ENCODE measurements at regions not wholly inside any gene's neighbourhood (a gene's known extent, or its start where the extent isn't known, plus 50 kb on each side); places are given as distances from the start of the nearest gene placed in this dataset.
"Not testable (repeated sequence)": the region's sequence is repeated elsewhere in the genome, so short reads cannot be mapped to it uniquely, and the experiment has no call there.

DNA sequence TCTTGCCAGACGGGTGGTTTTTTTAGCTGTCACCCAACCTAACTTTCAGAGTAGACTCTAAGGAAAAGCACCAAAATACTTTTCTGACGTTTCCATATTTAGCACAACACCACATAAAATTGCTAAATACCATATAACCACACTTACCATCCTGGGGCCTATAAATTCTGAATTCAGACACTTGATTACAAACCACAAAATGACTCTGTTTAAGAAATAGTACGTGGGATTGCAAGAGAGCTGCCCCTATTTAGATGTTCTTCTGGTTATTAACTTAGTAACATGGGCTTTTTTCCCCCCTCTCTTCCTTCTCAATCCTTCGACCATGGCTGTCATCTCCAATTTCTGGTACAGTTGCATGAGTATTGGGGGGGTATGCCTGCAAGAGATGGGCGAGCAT lies 287.7 kb downstream of the BMP4 start:
- DNase-seq (ENCODE audit: low spot score) = no peak

DNA sequence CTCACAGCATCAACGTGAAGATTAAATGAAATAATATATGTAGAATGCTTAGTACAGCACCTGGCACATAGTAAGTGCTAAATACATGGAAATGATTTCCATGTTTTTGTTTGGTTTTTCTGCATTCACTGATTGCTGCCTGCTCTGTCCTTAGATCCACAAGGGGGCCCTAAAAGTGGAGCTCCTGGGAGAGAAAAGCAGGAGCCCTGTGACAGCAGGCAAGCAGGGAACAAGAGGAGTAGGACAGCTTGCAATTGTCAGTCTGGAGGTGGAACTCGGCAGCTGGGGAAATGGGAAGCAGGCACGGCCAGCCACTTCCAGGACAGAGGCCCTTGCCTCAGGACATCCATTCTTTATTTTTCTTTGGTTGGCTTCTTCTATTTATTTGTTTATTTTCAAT lies 292.9 kb downstream of the BMP4 start:
- DNase-seq (ENCODE audit: low spot score) = no peak

DNA sequence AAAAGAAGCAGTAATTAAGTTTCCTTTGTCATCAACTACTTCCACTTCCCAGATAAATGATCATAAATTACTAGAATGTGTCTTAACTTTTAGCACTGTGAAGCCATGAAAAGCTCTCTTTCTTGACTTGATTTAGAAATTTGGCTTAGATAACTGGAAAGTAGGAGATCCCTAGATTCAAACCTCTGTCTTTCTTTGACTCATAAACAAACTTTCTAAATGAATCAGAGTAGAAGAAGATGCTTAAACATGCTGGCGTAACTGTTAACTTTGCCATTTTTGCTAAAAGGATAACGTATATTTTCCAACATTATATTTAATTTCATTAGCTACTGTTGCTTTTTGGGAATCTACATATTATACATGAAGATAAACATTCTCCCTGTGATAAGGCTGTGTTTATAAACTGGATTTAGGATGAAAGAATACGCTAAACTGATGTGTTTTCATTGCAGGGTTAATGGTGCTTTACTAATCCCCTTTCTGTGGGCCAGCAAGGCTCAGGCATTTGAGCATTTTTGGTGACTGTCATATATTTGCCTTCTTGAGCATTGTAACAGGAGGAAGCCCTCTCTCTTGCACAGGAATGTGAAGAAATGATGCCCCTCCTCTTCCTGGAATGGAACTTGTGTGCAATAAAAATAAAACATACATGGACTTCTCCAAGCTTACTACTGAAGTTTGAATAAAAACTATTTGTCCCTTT lies 301.4 kb downstream of the BMP4 start:
- no peak for DNase-seq (ENCODE audit: low spot score)

DNA sequence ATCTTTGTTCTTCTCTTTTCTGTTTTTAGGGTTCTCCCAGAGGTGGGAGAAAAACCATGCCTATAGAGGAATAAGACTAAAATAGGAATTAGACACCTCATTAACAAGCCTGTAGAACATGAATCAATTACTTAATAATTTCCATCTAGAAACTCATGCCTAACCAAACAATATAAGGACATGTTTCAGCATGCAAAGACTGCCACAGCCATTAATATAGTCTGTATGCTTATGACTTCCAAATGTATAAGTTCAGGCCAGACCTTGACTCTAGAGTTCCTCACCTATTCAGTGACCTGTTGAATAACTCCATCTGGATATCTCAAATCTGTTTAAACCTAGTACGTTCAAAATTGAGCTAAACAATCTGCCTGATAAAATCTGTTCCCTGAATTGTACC lies 304.6 kb downstream of the BMP4 start:
- DNase-seq (ENCODE audit: low spot score) = no peak

DNA sequence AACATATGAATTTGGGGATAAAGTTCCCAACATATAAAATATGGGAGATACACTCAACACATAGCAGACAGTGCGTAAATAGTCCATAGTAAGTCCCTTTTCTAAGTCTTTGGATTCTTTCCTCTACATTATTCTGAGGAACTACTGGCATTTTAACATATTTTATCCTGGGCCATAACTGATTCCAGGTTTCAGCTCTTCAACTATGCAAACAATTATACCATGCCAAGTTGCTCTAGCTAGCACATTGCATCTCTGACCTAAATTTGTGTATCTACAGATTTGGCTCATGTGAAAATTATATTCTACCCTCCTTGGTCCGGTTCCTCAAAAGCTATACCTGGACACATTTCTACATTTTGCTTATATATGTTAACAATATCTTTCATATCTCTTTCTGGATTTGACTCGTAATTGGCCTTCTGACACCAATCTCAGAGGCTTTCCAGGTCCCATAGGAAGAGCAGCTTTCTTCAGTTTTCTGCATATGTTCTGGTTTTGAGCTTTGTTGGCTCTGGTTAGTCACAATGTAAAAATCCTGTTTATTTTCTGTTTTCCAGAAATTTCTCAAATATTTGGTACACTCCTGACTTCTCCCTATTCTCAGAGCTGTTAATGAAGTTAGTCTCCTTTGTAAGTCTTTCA lies 305.4 kb downstream of the BMP4 start:
- DNase-seq (ENCODE audit: low spot score) = no peak

DNA sequence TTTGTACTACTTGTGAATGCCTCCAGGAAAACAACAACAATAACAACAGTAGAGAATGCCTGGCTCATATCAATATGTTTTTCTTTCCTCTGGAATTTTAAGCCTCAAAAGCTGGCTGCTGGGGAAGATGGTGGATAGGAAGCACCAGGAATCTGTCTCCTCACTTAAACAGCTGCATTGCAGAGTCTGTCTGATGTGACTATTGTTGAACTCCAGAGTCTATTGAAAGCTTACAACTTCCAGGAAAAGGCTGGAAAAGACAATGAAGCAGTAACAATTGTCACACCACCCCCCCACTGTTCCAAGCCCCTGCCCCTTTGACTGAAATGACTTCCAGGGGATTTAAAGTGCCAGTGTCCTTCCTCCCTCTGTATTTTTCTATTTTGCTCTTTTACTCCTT lies 309.7 kb downstream of the BMP4 start:
- no peak for DNase-seq (ENCODE audit: low spot score)

DNA sequence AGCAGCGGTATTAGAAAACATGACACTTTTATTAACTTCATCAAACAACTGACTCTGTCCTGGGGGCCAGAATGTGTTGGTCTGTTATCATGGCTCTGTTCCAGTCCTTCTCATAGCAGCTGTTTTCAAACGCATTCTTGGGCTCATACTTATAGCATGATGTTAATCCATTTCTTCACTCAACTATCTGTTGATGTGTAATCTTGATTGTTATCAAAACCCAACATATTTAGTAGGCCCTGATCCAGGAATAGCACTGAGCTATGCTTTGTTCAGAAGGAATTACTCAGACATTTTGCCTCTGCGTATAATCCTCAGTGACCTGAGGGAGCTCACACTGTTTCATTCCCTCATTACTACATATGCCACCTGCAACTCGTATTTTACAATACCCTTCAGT lies 315.9 kb downstream of the BMP4 start:
- DNase-seq (ENCODE audit: low spot score) = no peak

DNA sequence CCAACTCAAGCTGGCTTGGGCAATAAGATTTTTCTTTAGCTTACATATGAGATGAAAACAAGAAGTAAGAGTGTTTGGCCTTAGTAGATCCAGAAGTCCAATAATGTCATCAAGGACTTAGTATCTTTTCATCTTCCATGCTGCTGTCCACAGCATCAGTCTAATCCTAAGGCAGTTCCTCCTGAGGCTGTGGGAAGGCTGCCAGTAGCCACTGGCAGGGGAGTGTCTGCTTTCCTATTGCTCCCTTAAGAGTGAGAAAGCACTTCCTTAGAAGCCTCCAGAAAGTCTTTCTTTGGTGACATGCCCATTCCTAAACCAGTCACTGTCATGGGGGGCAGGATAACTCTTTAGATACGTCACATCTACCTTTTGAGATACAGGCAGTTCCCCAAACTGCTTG lies 317.7 kb downstream of the BMP4 start:
- DNase-seq (ENCODE audit: low spot score) = no peak

DNA sequence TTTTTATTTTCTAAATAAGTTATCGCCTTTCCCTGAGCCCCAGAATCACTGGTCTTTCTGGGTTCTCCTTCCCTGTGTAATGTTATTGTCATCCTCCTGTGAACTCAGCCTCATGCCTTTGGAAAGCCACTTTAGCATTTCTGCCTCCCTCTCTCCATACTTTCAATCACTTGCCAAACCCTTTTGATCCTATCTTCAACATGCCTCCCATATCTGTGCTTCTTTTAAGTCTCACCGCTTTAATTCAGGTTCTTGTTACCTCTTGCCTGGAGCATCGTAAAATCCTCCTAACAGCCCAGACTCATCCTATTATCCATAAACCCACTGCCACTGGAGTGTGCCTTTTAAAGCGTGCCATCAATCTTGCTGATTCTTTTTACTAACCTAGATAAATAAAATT lies 321.8 kb downstream of the BMP4 start:
- no peak for DNase-seq (ENCODE audit: low spot score)

DNA sequence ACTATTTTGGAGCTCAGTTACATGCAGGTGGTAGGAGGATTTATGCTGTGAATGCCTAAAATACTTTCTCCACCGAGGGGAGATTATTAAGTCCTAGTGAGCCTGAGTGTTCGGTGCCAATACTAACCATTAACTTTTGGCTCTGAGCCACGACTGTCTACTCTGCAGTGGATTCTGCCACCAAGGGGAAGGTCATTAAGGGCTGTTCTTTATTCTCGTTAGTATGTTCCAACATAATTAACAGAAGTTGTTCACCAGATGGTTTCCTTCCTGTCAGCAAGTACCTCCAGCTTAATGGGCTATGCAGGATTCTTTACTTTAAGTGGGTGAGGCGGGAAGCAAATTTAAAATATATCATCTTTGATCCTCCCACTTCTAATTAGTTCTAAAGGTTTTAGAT lies 326.3 kb downstream of the BMP4 start:
- DNase-seq (ENCODE audit: low spot score) = no peak

DNA sequence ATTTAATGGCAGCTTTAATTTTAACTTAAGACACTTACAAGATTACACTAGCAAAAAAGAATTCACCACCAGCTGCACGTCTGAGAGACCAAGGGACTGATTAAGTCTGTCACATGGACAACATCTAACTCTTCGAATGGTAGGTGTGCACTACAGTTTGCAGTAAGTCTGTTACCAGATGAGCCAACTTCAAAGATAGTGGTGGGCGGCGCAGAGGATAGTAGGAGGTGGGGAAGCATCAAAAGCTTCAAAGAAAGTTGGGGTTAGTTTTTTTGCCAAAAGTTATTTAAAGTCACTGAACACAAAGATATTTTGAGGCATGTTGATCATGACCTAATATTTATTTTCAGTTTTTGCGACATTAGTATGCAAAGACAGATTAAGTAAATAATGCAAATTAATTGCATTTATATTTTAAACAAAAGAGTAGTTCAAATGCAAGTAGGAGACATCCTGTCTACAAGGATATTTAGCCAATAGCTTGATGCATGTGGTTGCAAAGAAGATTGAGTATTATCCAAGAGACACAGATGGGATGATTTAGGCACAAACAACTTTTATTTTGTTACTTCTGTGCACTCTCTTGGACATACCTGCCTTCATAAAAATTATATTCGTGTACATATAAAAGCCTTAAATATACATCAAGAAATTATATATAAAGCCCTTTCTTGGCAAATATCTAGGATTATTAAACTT lies 327.7 kb downstream of the BMP4 start:
- DNase-seq (ENCODE audit: low spot score) = no peak

DNA sequence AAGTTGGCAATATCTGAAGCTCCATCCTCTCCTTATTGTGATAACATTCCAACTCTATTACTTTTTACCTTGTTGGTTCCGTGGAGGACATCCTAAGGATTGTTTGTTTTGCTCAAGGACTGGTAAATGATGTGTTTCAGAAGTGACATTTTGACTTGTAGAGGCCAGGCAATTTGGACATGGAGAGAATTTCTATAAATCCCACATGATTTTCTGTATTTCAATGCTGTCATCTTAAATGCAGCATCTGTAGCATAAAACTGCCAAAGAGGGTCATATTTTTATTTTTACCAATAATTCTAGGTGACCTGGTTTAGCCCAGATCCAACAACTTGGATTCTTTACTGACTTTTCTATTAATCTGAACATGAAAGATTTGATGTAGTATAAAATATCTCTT lies 328.4 kb downstream of the BMP4 start:
- DNase-seq (ENCODE audit: low spot score) = no peak

DNA sequence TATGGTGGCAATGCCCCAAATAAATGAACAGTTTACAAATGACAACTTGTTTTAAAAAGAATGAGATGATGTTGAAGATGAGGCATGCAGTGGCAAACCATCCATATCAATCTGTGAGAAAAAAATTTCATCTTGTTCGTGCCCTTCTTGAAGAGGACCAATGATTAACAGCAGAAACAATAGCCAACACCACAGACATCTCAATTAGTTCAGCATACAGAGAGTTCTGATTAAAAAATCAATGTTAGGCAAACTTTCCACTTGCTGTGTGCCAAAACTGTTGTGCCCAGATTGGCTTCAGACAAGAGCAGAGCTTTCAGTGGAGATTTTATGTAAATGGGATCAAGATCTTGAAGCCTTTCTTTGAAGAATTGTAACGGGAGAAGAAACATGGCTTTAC lies 329.9 kb downstream of the BMP4 start:
- DNase-seq (ENCODE audit: low spot score) = no peak

DNA sequence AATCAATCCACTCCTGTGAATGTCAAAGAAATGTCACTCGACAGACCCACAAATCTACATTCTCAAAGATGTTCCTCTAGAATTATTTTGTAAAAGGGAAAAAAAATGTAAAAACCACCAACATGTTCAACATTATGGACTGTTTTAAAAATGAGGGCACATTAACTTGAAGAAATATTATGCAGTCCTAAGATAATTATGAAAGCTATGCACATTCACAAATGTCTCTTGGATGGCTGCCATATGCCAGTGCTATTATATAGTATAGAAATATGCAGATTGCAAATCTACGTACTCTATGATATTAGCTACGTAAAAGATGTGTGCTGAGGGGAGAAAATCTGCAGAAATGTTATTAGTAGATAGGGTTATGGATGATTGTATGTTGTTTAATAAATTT lies 334.2 kb downstream of the BMP4 start:
- DNase-seq (ENCODE audit: low spot score) = no peak

DNA sequence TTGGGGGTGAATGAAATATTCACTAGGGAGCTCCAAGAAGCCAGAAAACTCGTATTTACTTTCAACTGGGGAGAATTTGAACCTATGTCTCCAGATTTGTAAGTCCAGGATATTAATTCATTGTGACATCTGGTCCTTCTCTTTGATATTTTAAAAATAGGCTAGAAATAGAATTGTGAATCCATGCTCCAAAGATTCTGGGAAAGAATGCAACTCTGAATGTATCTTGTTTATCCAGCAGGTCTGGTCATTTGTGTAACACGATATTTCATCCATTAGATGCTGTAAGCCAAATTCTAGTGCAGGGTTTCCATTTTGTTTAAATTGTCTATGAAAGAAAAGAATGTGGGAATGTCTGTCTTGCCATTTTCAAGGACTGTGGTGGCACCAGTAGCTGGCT lies 334.7 kb downstream of the BMP4 start:
- DNase-seq (ENCODE audit: low spot score) = no peak

DNA sequence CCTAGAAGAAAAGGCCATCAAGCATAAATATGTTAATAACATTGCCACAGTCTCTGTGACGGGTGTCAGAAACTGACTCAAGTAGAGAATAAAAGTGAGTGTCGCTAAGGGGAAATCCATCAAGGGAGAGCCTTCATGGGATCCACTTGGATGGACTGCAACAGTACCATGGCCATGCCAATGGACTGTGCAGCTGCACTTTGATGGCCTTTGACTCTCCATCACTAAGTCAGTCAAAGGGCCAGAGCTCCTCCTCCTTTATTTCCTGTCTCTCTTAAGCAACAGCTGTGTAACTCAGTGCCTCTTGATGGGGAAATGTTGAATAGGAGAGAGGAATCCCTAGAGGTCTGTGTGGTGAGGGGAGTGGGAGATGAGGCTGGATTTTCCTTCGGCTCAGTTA lies 335.2 kb downstream of the BMP4 start:
- DNase-seq (ENCODE audit: low spot score) = no peak

DNA sequence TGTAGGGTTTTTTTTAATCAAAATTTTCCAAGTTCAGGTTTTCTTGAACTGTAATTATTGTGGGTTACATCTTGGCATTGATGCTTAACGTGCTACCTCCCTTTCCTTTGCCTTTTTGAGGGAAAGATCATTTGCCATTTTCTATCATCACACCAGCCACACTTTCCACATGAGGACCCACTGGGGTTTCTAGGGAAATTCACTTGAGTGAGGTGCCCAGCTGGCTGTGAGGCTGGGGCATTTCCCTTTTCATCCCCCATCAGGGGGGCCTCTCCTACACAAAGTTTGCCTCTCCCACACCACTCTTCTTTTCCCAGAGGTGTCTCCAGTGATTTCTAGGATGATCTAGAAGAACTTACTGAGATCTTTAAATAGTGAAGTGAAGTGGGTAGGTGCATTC lies 335.7 kb downstream of the BMP4 start:
- DNase-seq (ENCODE audit: low spot score) = no peak

DNA sequence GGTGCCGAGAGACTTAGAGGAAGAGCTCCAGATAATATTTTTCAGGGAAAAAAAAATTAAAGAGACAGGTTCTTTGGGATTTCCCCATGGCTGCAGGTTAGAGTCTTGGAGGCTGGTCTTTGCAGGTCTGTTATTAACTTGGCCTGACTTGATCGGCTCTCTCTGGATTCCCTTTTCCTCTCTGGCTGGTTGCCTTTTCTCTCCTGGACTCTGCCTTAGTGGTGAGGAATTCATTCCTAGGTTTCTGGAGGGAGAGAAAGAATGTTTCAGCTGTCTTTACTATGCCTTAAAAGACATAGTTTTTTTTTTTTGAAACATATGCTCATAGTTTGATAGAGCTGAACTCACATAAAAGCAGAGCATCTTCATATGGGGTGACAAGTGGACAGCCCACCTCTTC lies 336.3 kb downstream of the BMP4 start:
- no peak for DNase-seq (ENCODE audit: low spot score)

DNA sequence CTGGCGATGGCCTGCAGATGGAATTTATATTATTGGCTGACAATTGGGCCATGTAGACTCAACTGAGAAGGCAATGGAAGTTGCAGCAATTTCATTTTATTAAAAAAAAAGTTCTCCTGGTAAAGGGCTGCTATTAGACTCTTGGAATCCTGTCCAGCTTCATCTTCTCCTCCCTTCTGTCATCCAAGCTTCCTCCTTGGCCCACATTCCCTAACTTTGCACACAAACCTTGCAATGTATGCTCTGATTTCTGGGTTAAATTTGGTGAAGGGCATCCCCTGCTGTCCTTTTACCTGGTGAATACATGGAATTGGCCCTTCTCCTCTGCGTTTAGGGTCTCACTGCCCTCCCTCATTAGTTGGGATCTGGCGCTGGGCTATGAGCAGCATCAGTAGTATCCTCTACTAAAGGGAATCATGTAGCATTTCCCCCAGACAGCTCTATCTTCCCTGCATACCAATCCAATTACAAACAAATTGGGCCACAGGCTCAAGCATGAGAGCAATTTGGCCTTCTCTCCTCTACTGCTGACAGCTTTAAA lies 336.9 kb downstream of the BMP4 start:
- DNase-seq (ENCODE audit: low spot score) = no peak

DNA sequence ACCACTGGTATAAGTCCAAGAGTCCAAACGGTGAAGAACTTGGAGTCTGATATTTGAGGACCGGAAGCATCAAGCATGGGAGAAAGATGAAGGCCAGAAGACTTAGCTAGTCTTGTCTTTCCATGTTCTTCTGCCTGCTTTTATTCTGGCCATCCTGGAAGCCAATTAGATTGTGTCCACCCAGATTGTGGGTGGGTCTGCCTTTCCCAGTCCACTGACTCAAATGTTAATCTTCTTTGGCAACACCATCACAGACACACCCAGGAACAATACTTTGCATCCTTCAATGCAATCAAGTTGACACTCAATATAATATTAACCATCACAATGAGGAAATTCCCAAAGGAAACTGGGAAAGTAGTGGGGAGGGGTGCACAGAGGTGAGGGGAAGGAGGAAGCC lies 340.1 kb downstream of the BMP4 start:
- DNase-seq (ENCODE audit: low spot score) = not testable (repeated sequence)

DNA sequence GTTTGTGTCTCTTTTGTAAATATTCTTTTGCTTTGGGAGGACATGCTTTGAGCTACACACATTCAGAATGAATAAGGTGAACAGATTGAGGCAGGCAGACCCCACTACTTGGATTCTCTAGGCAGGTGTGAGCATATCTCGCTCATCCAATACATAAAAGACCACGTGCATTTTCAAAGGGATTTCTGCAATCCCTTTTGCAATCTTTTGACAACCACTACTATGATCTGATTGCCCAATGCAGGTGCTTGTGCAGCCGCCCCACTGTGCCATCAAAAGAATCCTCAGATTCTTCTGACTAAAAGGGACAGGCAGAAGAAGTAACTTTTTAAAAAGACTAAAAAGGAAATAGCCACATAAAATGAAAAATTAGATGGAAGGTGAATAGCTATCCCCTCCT lies 341.4 kb downstream of the BMP4 start:
- no peak for DNase-seq (ENCODE audit: low spot score)

DNA sequence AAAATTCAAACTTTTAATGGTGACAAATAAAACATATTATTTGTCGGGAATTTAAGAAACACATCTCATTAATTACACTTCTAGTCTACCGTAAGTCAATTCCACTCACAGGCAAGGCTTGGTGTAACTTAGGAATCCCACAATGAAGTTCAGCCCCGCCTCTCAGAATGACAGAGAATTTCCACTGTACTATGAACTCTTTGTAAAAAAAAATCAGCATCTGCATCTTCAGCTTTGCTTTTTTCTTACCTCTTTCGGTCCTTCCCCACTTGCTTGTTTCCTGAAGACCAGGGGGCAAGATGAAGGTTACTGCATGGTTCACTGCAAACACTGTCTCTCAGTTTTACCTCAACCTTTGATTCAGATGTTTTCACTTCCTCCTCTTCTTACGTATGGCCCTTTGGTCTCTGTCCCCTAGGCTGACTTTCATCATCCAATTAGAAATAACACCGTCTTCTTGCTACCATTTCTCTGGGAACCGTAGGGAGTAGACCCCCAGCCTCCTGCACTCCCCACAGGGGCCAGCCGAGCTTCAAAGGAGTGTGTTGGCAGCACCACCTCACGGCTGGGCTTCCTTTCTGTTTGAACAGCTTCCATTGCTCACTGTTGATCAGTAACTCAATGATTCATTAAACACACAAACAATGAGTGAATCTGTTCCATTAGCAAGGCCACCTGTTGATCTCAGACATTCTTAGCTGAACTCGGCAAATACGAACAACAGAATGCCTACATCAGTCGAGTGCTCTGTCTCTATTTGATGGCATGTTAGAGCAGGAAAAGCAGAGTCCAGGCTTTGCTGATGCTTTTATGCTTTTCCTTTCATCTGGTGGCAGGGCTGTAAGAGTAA lies 343.0 kb downstream of the BMP4 start:
- DNase-seq (ENCODE audit: low spot score) = peak; percentile 75

Measured in germinal center (tissue), 1 donor.